Spleen (tissue), 11 donors: ENCODE measurements at regions not wholly inside any gene's neighbourhood (a gene's known extent, or its start where the extent isn't known, plus 50 kb on each side); places are given as distances from the start of the nearest gene placed in this dataset.
"Not testable (repeated sequence)": the region's sequence is repeated elsewhere in the genome, so short reads cannot be mapped to it uniquely, and the experiment has no call there.

Experiments used
- DNase-seq: peaks from one replicate; pipeline ENCODE4 v3.0.0-alpha.2; 2020
- H3K27ac ChIP-seq, 8 donors: fragments of 200-600 bp; sonication (generic) in 7 of 8; 1 replicate in 4 of 8; 2 replicates in 4 of 8; pipeline versions ENCODE4 v1.5.0 to v1.8.0; 2016 to 2021; ENCODE audit warnings: inconsistent platforms in 4 of 8, mild to moderate bottlenecking in 4 of 8, moderate library complexity in 1 of 8
- H3K27me3 ChIP-seq, 7 donors: fragments of 200-600 bp; sonication (generic) in 6 of 7; replicated peaks in 1 of 7; 1 replicate in 4 of 7; 2 replicates in 3 of 7; pipeline versions ENCODE4 v1.5.0 to v1.8.0; 2016 to 2021; ENCODE audit warnings: inconsistent platforms in 3 of 7, mild to moderate bottlenecking in 1 of 7
- H3K36me3 ChIP-seq, 6 donors: fragments of 200-600 bp; sonication (generic) in 5 of 6; 1 replicate in 4 of 6; 2 replicates in 2 of 6; pipeline versions ENCODE4 v1.5.0 to v1.8.0; 2016 to 2021; ENCODE audit warnings: inconsistent platforms in 2 of 6
- H3K4me1 ChIP-seq, 6 donors: fragments of 200-600 bp; sonication (generic) in 5 of 6; 1 replicate in 3 of 6; 2 replicates in 3 of 6; pipeline versions ENCODE4 v1.5.0 to v1.8.0; 2016 to 2021; ENCODE audit warnings: inconsistent platforms in 3 of 6
- H3K4me3 ChIP-seq, 8 donors: fragments of 200-600 bp; sonication (generic) in 7 of 8; 1 replicate in 4 of 8; 2 replicates in 4 of 8; pipeline versions ENCODE4 v1.5.0 to v1.8.0; 2016 to 2021; ENCODE audit warnings: inconsistent platforms in 4 of 8, mild to moderate bottlenecking in 4 of 8, moderate library complexity in 2 of 8
- H3K9me3 ChIP-seq, 8 donors: fragments of 200-600 bp; sonication (generic) in 7 of 8; 1 replicate in 4 of 8; 2 replicates in 4 of 8; pipeline versions ENCODE4 v1.5.0 to v1.8.0; 2016 to 2021; ENCODE audit warnings: inconsistent platforms in 4 of 8
- POLR2A ChIP-seq, 3 donors: fragments of 450-650 bp; IDR thresholded peaks; one replicate each; pipeline ENCODE4 v1.5.1; 2017; ENCODE audit warnings: antibody characterized with exemption in 3 of 3, mild to moderate bottlenecking in 1 of 3
- POLR2AphosphoS5 ChIP-seq, 3 donors: sonication (generic); formaldehyde crosslinking; IDR thresholded peaks; one replicate each; pipeline ENCODE4 v1.5.1; 2017; ENCODE audit warnings: antibody characterized with exemption in 3 of 3
- WGBS, 5 donors: extraction: QIAGEN DNeasy Blood & Tissue Kit in 3 of 5; methylation state at CpG; one replicate each; pipeline versions ENCODE4 v1.1.5 to v1.1.7; 2013 to 2018; 5-methylcytosine and 5-hydroxymethylcytosine counted together
- intact Hi-C: fragments of 100-400 bp; cut with DNase I; formaldehyde crosslinking; loops from one replicate; pipeline ENCODE4 v1.15.0; 2023; ENCODE audit warnings: low total_unique reads
- TF ChIP-seq, protein P1 (sequence below), 11 experiments: fragments of 200-600 bp in 7 of 11; fragments of 450-650 bp in 4 of 11; sonication (generic) in 4 of 11; IDR thresholded peaks in 8 of 11; conservative IDR thresholded peaks in 3 of 11; 1 replicate in 7 of 11; 2 replicates in 4 of 11; pipeline versions ENCODE4 v1.4.0 to v1.8.0; 2016 to 2021; ENCODE audit warnings: antibody characterized with exemption in 11 of 11, inconsistent platforms in 4 of 11, mild to moderate bottlenecking in 1 of 11
- donor health status: healthy with polysubstance abuse.
- donor health status: DM: no; HTN: no; CAD: no; lungs with moderate emphysema.
- donor health status: DM: no; HTN: no; CAD: no.
- donor health status: Bipolar disorder and iron deficiency.
- donor health status: healthy.
- donor health status: DM: no; HTN: no; CAD: no.
- donor health status: DM: yes; HTN: yes; CAD: no.

DNA sequence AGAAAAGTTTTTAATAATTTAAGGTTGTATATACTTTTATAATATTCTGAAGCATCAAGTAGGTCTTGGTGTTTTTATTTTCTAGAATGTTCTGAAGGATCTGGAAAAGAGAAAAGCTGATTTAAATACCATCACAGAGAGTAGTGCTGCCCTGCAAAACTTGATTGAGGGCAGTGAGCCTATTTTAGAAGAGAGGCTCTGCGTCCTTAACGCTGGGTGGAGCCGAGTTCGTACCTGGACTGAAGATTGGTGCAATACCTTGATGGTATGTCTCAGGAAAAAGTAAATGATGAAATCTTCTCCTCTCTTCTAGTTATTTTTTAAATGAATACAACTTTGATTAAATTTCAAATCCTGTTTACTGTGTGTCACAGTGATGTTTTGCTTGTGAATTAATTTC lies 225.7 kb downstream of the UTRN start:
- DNase-seq, result no peak
- Histone ChIP-seq H3K27me3 (no peaks in the 10 kb centered on the region), H3K4me3 (no peak overlapping the region), H3K4me1 (no peaks in the 10 kb centered on the region), H3K9me3 (peaks cover 0 to 5% (median 2%) of the 10 kb centered on the region in 8 donors), H3K27ac (no peak overlapping the region), H3K36me3 (peaks cover 0 to 97% (median 51%) of the 10 kb centered on the region in 6 donors)
- WGBS, 5 donors, result 91 to 99% (median 96%) methylated on average over 4 of the region's 4 CpGs
- intact Hi-C loops, result no loop called here
- TF ChIP-seq POLR2A (IDR thresholded peaks at IDR 0.05) (no peak), POLR2AphosphoS5 (IDR thresholded peaks at IDR 0.05) (no peak)
- TF ChIP-seq, protein P1, sequence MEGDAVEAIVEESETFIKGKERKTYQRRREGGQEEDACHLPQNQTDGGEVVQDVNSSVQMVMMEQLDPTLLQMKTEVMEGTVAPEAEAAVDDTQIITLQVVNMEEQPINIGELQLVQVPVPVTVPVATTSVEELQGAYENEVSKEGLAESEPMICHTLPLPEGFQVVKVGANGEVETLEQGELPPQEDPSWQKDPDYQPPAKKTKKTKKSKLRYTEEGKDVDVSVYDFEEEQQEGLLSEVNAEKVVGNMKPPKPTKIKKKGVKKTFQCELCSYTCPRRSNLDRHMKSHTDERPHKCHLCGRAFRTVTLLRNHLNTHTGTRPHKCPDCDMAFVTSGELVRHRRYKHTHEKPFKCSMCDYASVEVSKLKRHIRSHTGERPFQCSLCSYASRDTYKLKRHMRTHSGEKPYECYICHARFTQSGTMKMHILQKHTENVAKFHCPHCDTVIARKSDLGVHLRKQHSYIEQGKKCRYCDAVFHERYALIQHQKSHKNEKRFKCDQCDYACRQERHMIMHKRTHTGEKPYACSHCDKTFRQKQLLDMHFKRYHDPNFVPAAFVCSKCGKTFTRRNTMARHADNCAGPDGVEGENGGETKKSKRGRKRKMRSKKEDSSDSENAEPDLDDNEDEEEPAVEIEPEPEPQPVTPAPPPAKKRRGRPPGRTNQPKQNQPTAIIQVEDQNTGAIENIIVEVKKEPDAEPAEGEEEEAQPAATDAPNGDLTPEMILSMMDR (IDR thresholded peaks at IDR 0.05 in 8 of 11, conservative IDR thresholded peaks at IDR 0.05 in 3 of 11), result no peak

DNA sequence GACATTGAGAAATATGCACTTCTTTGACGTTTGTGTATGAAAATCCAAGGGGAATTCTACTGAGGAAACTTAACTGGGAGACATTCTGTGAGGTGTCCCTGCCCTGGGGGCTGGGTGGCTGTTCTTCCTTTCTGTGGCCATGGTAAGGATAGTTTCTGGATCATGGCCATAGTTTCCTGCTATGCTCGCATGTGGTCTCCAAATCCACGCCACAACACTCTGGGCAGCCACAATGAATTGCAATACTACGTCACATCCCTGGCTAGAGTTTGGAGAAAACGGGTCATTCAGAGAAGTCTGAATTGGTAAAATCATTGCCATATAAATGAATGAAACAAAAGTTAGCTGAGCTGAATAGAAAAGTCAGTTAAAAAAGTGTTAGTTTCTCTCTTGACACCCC lies 230.6 kb downstream of the UTRN start:
- WGBS, 5 donors, result 79 to 94% (median 87%) methylated on average over 5 of the region's 5 CpGs
- Histone ChIP-seq H3K36me3 (peaks cover 0 to 100% (median 66%) of the 10 kb centered on the region in 6 donors), H3K4me1 (no peaks in the 10 kb centered on the region), H3K9me3 (no peaks in the 10 kb centered on the region), H3K27me3 (no peaks in the 10 kb centered on the region), H3K27ac (no peak overlapping the region), H3K4me3 (no peak overlapping the region)
- DNase-seq, result no peak
- intact Hi-C loops, result no loop called here
- TF ChIP-seq POLR2A (IDR thresholded peaks at IDR 0.05) (no peak), POLR2AphosphoS5 (IDR thresholded peaks at IDR 0.05) (no peak)

DNA sequence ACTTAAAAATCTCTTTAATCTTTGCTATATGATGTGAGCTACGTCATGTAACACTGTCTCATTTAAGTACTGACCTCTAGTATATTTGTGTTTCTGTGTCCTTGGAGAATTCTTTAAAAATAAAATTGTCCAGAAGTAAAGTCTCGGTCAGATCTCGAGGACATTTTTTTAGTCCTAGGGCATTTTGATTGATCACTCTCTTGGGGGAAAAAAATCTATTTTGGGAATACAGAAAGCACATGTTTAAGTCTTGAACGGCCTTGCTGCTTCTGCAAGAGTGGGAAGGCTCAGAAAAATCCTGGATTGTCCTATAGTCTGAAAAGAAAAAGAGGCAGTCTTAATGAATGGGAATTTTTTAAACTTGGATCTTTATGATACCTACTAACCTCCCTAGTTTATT lies 234.3 kb downstream of the UTRN start:
- Histone ChIP-seq H3K27me3 (no peaks in the 10 kb centered on the region), H3K4me3 (no peak overlapping the region), H3K9me3 (no peaks in the 10 kb centered on the region), H3K27ac (no peak overlapping the region), H3K4me1 (no peaks in the 10 kb centered on the region), H3K36me3 (peaks cover 0 to 100% (median 71%) of the 10 kb centered on the region in 6 donors)
- DNase-seq, result no peak
- TF ChIP-seq, protein P1 (IDR thresholded peaks at IDR 0.05 in 8 of 11, conservative IDR thresholded peaks at IDR 0.05 in 3 of 11), result no peak
- TF ChIP-seq POLR2A (IDR thresholded peaks at IDR 0.05) (no peak), POLR2AphosphoS5 (IDR thresholded peaks at IDR 0.05) (no peak)
- intact Hi-C loops, result no loop called here
- WGBS, 5 donors, result 69 to 83% (median 78%) methylated on average over 4 of the region's 4 CpGs

DNA sequence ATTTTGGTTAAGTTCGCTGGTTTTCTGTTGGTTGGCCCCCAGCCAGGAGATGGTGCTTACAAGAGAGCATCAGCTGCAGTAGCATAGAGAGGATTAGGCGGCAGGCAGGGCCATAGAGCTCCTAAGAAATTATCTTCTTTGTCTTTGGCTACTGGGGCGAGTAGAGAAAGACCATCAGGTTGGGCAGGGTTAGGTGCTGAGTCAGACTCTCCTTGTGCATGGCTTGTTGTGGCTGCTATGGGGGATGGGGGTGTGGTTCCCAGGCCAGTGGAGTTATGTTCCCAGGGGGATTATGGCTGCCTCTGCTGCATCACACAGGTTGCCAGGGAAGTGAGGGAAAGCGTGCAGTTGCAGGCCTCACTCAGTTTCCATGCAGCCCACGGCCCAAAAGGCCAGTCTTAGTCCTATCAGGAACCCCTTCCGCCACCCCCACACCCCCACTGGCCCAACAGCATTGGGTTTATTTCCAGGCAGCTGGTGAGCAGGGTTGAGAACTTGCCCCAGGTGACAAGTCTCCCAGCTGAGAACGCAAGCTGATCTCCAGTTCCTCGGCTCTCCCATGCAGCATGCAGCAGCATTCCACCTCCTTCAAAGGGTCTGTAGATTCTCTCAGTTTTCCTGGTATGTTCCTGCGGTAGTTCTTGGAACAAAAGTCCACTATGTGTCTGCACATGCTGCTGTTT lies 243.7 kb downstream of the UTRN start:
- 88 to 97% (median 96%) methylated on average over 6 to 9 of the region's 9 CpGs for WGBS, 5 donors
- Histone ChIP-seq H3K27me3 (no peaks in the 10 kb centered on the region), H3K9me3 (no peaks in the 10 kb centered on the region), H3K4me3 (no peak overlapping the region), H3K4me1 (no peaks in the 10 kb centered on the region), H3K36me3 (peaks cover 0 to 100% (median 84%) of the 10 kb centered on the region in 6 donors), H3K27ac (no peak overlapping the region)
- intact Hi-C loops, result no loop called here
- no peak for TF ChIP-seq POLR2A (IDR thresholded peaks at IDR 0.05)
- DNase-seq, result no peak

DNA sequence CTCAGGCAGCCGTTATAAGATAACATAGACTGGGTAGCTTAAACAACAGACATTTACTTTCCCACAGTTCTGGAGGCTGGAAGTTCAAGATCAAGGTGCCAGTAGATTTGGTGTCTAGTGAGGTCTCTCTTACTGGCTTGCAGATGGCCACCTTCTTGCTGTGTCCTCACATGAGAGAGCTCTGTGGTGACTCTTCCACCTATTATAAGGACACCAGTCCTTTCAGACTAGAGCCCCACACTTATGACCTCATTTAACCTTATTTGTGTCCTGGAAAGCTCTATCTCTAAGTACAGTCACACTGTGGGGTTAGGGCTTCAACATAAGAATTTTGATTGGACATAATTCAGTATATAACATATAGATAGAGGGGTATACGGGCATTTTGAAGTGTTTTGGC lies 245.0 kb downstream of the UTRN start:
- peaks cover 0 to 100% (median 86%) of the 10 kb centered on the region in 6 donors for H3K36me3 ChIP-seq
- WGBS, 5 donors, result 93 to 97% (median 93%) methylated on average over 2 of the region's 2 CpGs

DNA sequence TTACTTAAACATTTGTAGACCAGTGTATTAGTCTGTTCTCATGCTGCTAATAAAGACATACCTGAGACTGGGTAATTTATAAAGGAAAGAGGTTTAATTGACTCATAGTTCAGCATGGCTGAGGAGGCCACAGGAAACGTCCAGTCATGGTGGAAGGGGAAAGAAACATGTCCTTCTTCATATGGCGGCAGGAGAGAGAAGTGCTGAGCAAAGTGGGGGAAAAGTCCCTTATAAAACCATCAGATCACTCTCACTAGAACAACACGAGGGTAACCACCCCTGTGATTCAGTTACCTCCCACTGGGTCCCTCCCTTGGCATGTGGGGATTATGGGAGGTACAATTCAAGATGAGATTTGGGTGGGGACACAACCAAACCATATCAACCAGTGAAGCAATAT lies 247.1 kb downstream of the UTRN start:
- DNase-seq, H3K4me1 ChIP-seq, intact Hi-C loops, H3K27ac ChIP-seq, H3K27me3 ChIP-seq, H3K9me3 ChIP-seq, H3K4me3 ChIP-seq: not testable (repeated sequence)
- WGBS, 5 donors, result 85 to 95% (median 91%) methylated on average over 3 of the region's 3 CpGs
- H3K36me3 ChIP-seq, result peaks cover 0 to 92% (median 65%) of the 10 kb centered on the region in 6 donors

More for the DNA sequence above, 245.0 kb downstream of the UTRN start:
- Histone ChIP-seq H3K27me3 (no peaks in the 10 kb centered on the region), H3K9me3 (no peaks in the 10 kb centered on the region), H3K27ac (no peak overlapping the region), H3K4me3 (no peak overlapping the region), H3K4me1 (no peaks in the 10 kb centered on the region)
- no peak for TF ChIP-seq POLR2AphosphoS5 (IDR thresholded peaks at IDR 0.05)
- TF ChIP-seq, protein P1 (IDR thresholded peaks at IDR 0.05 in 8 of 11, conservative IDR thresholded peaks at IDR 0.05 in 3 of 11), result no peak
- TF ChIP-seq POLR2A (IDR thresholded peaks at IDR 0.05), result no peak
- intact Hi-C loops, result no loop called here
- no peak for DNase-seq
